Ovary (tissue), 7 donors: ENCODE measurements at regions not wholly inside any gene's neighbourhood (a gene's known extent, or its start where the extent isn't known, plus 50 kb on each side); places are given as distances from the start of the nearest gene placed in this dataset.
"Not testable (repeated sequence)": the region's sequence is repeated elsewhere in the genome, so short reads cannot be mapped to it uniquely, and the experiment has no call there.

Experiments used
- DNase-seq, 5 donors: peaks; one replicate each; pipeline ENCODE4 v3.0.0-alpha.2; 2019 to 2020
- H3K27ac ChIP-seq, 2 donors: fragments of 200-600 bp; one replicate each; pipeline versions ENCODE4 v1.5.1 to v1.8.0; 2019 to 2022
- H3K27me3 ChIP-seq: fragments of 200-600 bp; one replicate; pipeline ENCODE4 v1.8.0; 2022
- H3K36me3 ChIP-seq: fragments of 200-600 bp; sonication (generic); one replicate; pipeline ENCODE4 v1.5.1; 2019
- H3K4me1 ChIP-seq: one replicate; pipeline ENCODE4 v1.8.1; 2013; ENCODE audit warnings: mild to moderate bottlenecking, moderate library complexity; ENCODE audit not compliant: insufficient read depth
- H3K4me3 ChIP-seq: fragments of 200-600 bp; sonication (generic); one replicate; pipeline ENCODE4 v1.5.1; 2017
- H3K9me3 ChIP-seq, 2 donors: fragments of 200-600 bp in 1 of 2; sonication (generic) in 1 of 2; one replicate each; pipeline versions ENCODE4 v1.5.1 to v1.8.1; 2013 to 2019; ENCODE audit warnings: mild to moderate bottlenecking in 1 of 2, moderate library complexity in 1 of 2
- EP300 ChIP-seq: sonication (generic); formaldehyde crosslinking; IDR thresholded peaks from one replicate; pipeline ENCODE4 v1.6.1; 2017; ENCODE audit warnings: antibody characterized with exemption
- POLR2A ChIP-seq: fragments of 450-650 bp; IDR thresholded peaks from one replicate; pipeline ENCODE4 v1.6.1; 2017; ENCODE audit warnings: antibody characterized with exemption, mild to moderate bottlenecking, moderate library complexity
- WGBS, 3 donors: extraction: QIAGEN DNeasy Blood & Tissue Kit in 1 of 3; methylation state at CpG; one replicate each; pipeline versions ENCODE4 v1.1.5 to v1.1.7; 2013 to 2017; 5-methylcytosine and 5-hydroxymethylcytosine counted together
- intact Hi-C, 4 donors: fragments of 100-400 bp; cut with DNase I; formaldehyde crosslinking; loops; one replicate each; pipeline versions ENCODE4 v1.11.0 to v1.15.1; 2022 to 2023
- TF ChIP-seq, protein P1 (sequence below), 3 donors: fragments of 450-650 bp in 2 of 3; fragments of 200-600 bp in 1 of 3; IDR thresholded peaks; one replicate each; pipeline versions ENCODE4 v1.5.1 to v1.8.0; 2016 to 2022; ENCODE audit warnings: antibody characterized with exemption in 3 of 3, mild to moderate bottlenecking in 1 of 3
- donor health status: DM: no; HTN: no; CAD: no; lungs with moderate emphysema.
- donor health status: DM: no; HTN: no; CAD: no.
- donor health status: Bipolar disorder and iron deficiency.
- donor health status: DM: no; HTN: no; CAD: no.
- donor health status: DM: yes; HTN: yes; CAD: no.

DNA sequence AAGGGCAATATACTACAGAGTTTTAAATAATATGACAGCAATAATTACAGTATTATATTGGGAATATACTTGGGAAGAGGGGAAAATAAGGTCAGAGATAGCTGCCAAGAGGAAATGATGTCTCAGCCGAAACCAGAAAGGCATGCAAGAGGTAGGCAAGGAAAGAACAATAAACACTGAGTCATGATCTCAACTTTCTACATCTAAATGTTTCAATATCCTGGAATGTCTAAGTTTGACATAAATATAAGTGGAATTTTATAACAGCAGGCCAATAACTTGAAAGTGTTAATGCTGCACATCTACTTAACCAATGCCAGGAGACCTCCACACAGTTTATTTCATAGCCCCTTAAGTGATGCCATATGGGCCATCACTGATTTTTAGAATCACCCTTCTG, 99.8 kb upstream of the CPNE4 start:
- H3K36me3 ChIP-seq, result no peaks in the 10 kb centered on the region
- 22 to 35% (median 33%) methylated on average over 1 of the region's 1 CpG for WGBS, 3 donors
- no peaks in the 10 kb centered on the region for H3K27me3 ChIP-seq
- no peak overlapping the region for H3K27ac ChIP-seq
- H3K4me1 ChIP-seq, result no peaks in the 10 kb centered on the region
- H3K4me3 ChIP-seq, result no peak overlapping the region
- TF ChIP-seq POLR2A, result no peak
- TF ChIP-seq EP300, result no peak
- TF ChIP-seq, protein P1, sequence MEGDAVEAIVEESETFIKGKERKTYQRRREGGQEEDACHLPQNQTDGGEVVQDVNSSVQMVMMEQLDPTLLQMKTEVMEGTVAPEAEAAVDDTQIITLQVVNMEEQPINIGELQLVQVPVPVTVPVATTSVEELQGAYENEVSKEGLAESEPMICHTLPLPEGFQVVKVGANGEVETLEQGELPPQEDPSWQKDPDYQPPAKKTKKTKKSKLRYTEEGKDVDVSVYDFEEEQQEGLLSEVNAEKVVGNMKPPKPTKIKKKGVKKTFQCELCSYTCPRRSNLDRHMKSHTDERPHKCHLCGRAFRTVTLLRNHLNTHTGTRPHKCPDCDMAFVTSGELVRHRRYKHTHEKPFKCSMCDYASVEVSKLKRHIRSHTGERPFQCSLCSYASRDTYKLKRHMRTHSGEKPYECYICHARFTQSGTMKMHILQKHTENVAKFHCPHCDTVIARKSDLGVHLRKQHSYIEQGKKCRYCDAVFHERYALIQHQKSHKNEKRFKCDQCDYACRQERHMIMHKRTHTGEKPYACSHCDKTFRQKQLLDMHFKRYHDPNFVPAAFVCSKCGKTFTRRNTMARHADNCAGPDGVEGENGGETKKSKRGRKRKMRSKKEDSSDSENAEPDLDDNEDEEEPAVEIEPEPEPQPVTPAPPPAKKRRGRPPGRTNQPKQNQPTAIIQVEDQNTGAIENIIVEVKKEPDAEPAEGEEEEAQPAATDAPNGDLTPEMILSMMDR (IDR thresholded peaks at IDR 0.05), result no peak
- H3K9me3 ChIP-seq, result no peaks in the 10 kb centered on the region
- intact Hi-C loops, result no loop called here
- DNase-seq, result no peak

DNA sequence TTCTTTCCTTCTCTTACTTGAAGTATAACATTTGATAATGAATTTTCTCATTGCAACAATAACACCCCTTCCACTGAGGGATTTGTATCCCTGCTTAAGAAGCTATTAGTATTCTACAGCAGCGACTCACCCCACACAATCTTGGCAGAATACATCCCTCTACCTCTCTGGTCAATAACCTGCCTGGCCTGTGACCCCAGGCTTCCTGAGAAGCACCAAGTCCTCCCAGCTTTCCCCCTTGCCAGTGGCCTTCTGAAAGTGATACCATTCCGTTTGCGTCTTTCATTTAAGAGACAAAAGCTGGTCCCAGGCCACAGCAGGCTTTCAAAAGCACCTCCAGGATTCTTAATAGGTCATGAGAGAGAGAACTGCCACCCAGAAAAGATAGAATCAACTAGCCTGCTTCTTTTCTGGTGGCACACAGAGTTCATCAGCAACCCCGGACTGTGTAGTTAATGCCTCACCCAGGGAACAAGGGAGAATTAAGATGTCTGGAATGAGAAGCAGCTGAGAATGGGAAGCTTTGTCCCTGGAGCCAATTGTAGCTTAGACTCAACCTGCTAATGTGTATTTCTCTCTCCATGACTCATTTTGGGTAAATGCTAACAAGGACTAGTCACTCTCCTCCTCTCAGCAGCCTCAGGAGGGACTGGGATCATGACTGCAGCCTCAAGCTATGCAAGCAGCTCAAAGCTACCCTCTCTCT, 101.0 kb upstream of the CPNE4 start:
- Histone ChIP-seq H3K9me3 (no peaks in the 10 kb centered on the region), H3K36me3 (no peaks in the 10 kb centered on the region), H3K4me3 (no peak overlapping the region), H3K27ac (no peak overlapping the region), H3K27me3 (no peaks in the 10 kb centered on the region), H3K4me1 (no peaks in the 10 kb centered on the region)
- TF ChIP-seq EP300 (no peak), POLR2A (no peak)
- TF ChIP-seq, protein P1 (IDR thresholded peaks at IDR 0.05), result no peak
- intact Hi-C loops, result no loop called here
- WGBS, 3 donors, result 66 to 76% (median 69%) methylated on average over 4 of the region's 4 CpGs
- no peak for DNase-seq

DNA sequence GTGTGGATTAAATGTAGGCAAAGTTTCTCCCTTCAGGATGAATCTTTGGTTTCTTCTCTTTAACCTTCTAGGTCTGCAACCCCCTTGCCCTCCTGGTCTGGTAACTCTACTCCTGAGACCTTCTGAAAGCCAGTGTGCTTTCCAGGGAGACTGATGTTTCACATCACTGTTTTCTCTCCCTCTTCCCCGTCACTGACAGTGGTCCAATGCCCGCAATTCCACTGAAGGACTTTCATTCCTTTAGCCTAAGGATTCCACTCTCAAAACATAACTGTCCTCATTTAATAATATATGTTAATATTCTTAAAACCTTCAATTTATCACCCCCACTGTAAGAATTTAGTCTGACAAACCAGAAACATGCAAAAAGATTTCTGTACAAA, 101.5 kb upstream of the CPNE4 start:
- intact Hi-C loops, result no loop called here
- Histone ChIP-seq H3K27ac (no peak overlapping the region), H3K36me3 (no peaks in the 10 kb centered on the region), H3K4me1 (no peaks in the 10 kb centered on the region), H3K4me3 (no peak overlapping the region), H3K9me3 (no peaks in the 10 kb centered on the region), H3K27me3 (no peaks in the 10 kb centered on the region)
- WGBS, 3 donors, result 50 to 68% (median 68%) methylated on average over 2 of the region's 2 CpGs
- TF ChIP-seq EP300, result no peak
- no peak for TF ChIP-seq POLR2A
- TF ChIP-seq, protein P1 (IDR thresholded peaks at IDR 0.05), result no peak
- DNase-seq, result no peak

DNA sequence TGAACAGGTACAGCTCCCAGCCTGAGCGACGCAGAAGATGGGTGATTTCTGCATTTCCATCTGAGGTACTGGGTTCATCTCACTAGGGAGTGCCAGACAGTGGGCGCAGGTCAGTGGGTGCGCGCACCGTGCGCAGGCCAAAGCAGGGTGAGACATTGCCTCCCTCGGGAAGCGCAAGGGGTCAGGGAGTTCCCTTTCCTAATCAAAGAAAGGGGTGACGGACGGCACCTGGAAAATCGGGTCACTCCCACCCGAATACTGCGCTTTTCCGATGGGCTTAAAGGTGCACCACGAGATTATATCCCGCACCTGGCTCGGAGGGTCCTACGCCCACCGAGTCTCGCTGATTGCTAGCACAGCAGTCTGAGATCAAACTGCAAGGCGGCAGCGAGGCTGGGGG, 102.1 kb upstream of the CPNE4 start:
- H3K27ac ChIP-seq, H3K4me1 ChIP-seq, H3K27me3 ChIP-seq, H3K9me3 ChIP-seq, intact Hi-C loops, H3K36me3 ChIP-seq, DNase-seq, H3K4me3 ChIP-seq: not testable (repeated sequence)
- WGBS, 3 donors, result 50 to 70% (median 53%) methylated on average over 23 of the region's 23 CpGs

DNA sequence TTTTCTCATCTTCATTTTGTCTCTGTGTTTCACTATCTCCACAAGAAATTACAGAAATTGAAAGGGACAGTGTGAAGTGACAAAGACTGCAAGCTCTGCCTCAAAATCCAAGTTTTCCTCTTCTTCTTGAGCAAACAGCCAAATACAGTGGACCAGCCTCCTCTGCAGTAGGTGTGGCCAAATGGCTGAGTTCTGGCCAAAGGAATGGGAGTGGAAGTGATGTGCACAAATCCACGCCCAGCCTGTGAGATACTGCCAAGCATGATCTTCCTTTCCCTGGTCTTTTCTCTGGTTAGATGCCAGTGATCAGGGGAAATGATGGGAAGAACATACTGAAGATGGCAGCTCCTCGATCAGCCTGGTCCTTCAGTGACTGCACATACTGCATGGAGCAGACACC, 111.0 kb upstream of the CPNE4 start:
- Histone ChIP-seq H3K36me3 (no peaks in the 10 kb centered on the region), H3K27me3 (no peaks in the 10 kb centered on the region), H3K4me1 (no peaks in the 10 kb centered on the region), H3K27ac (no peak overlapping the region), H3K4me3 (no peak overlapping the region), H3K9me3 (no peaks in the 10 kb centered on the region)
- WGBS, 3 donors, result 48 to 52% (median 49%) methylated on average over 2 of the region's 2 CpGs
- DNase-seq, result no peak
- no peak for TF ChIP-seq POLR2A
- TF ChIP-seq EP300, result no peak
- TF ChIP-seq, protein P1 (IDR thresholded peaks at IDR 0.05), result no peak
- intact Hi-C loops, result no loop called here
